EH (cell line): ENCODE measurements at regions not wholly inside any gene's neighbourhood (a gene's known extent, or its start where the extent isn't known, plus 50 kb on each side); places are given as distances from the start of the nearest gene placed in this dataset.

Experiments used
- DNase-seq: peaks from one replicate; pipeline ENCODE4 v3.0.0-alpha.2; 2015; ENCODE audit warnings: low read depth

DNA sequence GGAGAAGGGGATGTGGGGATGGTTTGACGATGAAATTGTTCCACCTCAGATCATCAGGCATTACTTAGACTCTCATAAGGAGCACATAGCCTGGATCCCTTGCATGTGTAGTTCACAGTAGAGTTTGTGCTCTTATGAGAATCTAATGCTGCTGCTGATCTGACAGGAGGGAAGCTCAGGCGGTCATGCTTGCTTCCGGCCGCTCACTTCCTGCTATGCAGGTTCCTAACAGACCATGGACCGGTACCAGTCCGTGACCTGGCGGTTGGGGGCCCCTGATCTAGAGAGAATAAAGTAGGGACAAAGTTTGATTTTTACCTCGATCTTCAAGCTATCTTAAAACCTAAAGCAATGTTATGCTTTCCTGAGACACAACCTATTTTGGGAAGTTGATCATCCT lies 373.8 kb upstream of the ARGLU1 start:
- DNase-seq, result no peak

DNA sequence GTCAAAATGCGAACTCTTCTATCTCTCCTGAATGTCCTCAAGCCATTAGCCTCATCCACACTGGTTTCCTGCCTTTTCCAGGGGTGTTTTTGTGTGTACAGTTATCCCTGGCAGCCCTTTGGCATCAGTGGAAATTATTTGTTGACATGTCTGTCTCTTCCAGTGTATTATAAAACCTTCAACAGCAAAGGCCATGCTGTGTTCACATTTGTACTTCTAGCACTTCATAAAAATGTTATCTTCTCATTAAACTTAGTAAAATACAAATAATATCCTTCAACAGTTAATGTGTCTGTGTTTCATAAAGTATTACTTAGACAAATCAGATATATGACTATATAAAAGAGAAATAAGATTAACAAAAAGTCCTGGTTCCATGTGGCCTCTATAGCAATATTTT lies 359.5 kb upstream of the ARGLU1 start:
- no peak for DNase-seq

DNA sequence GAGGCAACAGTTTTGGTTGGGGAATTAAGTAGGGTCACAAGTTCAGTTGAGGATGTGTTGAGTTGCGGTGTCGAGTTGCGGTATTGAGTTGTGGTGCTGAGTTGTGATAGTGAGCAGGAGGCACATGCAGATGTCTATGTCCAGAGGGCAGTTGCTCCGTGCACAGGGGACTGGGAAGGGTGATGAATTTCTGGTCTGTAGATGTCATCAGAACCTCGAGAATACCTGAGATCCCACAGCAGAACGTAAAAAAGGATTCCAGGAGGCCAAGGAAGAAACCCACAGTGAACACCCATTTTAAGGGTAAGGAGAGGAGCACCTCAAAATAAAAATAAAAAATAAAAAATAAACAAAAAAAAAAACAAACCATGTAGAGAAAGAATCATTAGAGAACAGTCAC lies 354.4 kb upstream of the ARGLU1 start:
- DNase-seq, result no peak

DNA sequence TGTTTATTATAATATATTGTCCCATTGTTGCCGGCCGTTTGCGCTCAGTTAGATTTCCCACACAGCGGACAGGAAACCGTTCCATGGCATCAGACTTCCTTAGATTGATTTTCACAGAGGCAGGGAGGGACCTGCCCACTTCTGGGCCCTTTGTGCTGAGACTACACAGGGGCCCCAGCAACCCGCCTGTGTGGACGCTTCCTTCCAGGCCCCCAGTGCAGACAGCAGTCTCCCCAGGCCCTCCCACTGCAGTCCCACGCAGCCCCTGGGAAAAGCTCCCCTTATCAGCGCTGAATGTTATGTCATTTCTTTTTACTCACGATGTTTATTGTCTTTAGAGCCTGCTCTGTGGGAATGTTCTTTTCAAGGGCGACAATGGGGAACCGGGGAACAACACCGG lies 351.7 kb upstream of the ARGLU1 start:
- DNase-seq, result no peak

DNA sequence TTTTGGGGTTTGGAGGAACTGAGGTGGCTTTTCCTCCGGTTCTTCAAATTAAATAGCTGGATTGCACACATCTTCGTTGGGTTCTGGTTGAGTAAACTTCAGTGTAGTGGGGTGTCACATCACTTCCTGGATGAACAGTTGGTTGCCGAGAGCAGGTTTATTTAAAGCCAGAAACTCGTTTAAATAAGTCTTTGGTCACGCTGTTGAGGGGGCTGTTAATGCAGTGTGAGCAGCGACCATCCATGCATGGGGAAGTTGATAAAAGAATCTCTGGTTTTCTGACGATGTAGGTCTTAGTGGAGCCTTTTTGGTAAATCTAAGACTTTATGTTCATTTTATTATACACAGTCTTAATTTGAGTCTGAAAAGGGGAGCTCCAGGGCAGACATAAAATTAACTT lies 351.2 kb upstream of the ARGLU1 start:
- no peak for DNase-seq

DNA sequence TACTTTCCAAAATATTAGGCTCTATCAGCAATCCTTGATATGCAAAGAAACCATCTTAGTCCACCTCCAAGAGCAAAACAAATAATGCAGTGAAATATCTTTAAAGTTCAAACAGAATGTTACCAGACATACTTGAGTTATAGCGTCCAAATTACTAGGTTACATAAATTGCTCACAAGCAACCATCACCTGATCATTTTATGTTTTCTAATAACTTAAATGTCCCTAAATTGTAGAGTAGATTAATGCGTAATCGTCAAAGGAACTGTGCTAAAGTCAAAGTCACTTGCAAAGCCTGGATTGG lies 350.6 kb upstream of the ARGLU1 start:
- DNase-seq, result no peak

DNA sequence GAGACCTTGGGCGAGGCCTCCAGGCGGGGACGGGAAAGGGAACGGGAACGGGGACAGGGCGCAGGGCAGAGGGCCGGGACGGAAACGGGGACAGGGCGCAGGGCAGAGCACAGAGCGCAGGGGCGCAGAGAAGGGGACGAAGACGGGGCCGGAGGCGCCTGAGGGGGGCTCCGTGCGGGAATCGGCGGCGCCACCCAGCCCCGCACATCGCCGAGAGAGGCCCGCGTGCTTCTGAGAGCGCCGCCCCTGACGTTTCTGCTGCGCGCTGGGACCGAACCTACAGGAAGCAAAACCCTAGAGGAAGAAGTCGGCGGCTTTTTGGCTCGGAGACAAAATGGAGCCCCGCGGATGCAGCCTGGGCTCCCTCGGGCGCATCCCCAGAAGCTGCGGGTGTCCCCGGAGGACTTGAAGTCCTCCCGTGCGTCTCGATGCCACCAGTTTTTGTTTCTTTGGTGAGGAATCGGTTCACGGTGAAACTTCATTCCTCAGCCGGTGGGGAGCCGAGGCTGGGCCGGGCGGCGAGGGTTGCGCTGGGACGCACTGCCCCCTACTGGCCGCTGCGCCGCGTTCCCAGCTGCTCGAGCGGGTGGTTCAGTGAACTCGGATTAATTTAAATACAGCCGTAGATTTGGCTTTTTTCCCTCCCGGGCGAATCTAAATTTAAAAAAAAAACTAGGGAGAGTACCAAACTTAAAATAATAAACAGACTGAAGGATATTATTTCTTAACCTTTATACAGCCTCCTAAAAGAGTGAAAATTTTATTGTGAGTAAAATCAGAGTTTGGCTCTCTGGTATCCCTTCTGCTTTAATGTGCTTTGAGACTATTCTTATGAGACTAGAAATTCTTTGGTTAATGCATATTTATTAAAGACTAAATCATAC lies 350.0 kb upstream of the ARGLU1 start:
- peak; percentile 67 for DNase-seq

DNA sequence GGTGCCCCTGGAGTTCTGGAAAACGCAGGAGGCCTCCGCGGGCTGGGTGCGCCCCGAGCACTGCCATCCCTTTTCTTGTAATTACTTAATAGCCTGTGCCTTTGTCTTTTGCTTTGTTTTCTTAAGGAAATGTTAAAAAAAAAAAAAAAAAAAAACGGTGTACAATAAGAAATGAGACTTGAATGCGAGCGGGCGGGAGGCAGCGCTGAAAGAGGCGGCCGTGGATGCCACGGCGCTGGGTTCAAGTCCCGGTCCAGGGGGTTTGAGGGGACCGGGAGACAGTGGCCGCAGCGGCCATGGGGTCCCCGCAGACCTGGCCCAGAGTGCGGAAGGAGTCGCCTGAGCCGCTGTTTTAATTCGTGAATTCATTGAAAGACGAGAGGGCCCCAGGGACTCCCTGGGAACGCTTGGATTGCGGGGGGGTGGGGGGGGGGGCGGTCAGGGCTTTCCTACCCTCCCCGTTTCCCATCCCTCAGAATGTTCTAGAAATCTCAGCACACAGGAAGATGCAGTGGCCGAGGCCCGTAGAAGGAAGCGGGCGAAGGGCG lies 349.2 kb upstream of the ARGLU1 start:
- DNase-seq, result no peak

DNA sequence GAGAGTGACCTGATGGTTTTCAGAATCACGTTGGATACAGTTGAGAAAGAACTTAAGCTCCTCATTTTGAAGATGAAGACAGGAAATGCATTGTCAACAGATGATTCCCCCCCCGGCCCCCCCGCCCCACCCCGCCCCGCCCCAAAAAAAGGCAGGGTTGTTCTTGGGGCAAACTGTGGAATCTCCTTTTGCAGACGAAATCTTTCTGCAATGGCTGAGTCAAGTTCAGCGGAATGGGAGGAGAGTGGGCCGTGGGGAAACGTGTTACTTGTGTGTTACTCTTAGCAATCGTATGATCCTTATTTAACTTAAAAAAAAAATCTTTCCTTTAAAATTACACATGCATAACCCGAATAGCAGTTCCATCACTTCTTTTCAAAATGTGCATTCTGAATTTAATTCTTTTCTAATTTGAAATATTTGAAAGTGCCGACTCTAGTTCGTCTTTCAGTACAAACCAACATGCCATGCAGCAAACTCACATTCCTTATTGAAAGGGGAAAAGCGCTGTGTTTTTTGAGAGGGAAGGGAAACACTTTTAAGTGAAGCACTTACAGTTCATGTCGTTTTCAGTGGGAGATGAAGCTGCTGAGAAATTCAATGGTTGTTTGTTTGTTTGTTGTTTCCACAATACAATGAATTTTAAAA lies 348.5 kb upstream of the ARGLU1 start:
- DNase-seq, result peak; percentile 26

DNA sequence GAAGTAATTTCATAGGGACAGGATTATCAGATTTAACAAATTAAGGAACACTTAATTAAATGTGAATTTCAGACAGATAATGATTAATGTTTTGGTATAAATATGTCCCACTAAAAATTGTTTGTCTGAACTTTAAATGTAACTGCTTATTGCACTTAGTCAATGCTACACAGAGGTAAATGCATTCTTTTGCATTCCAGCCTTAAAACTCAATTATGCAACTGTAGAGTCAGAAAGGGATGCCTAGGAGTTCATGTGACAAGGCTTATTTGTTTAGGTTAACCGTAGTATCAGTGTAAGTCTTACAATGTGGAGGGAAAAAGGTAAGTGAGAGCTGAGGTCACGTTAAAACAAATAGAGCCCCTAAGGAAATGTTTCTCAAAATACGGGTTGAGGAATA lies 347.2 kb upstream of the ARGLU1 start:
- DNase-seq, result no peak

DNA sequence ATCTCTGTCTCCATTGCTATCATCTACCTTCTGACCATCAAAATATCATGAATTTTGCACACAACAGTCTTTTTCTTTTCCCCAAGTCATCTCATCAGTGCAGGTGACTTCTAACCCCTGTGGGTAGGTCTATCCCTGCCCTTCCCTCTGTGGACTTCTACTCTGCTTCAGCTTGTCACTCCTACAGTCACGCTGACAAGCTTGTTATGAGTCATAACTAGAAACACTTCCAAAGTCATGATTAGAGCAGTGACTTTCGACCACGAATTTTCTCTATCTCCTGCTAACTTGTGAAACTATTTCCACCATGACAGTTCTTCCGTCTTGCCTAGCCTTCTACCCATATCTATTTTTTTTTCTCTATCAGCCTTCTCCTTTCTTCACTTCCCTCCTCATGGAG lies 343.7 kb upstream of the ARGLU1 start:
- DNase-seq, result no peak

DNA sequence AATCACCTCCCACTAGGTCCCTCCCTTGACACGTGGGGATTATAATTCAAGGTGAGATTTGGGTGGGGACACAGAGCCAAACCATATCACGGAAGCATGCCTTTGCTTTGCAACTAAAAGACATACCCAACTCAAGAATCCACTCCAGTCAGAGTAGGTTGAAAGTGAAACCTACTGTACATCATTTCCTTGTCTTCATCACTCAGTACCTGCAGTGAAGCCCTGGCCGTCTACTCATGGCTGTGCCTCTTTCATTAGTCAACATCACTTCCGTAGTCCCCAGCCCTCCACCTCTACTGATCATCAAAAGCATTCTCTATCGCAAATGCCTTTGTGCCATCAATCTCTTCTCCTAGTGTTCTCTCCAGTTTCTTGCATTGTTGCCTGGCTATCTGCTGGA lies 343.1 kb upstream of the ARGLU1 start:
- DNase-seq, result no peak

DNA sequence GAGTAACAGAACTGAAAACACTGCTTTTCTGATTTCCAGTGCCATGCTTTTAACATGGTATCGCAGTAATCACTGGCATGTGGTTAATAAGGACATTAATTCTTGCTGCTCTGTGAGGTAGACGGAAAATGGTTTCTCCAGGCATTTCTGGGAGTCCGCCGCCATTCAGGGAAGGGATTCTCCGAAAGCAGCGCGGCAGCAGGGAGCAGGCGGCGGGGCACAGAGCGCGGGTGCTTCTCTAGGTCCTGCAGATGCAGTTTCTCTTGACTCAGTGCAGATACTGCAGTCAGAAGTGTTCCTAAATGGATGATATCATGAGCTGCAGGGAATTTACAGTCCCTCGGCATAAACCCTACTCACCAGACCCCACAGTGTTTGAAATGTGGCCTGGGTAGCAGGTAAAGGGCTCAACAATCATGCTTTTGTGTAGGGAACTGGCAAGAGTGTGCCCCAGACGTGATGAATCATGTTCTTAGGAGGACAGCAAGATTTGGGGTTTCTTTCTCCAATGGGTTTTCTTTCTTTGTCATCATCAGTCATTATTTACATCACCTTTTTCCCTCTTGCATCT lies 338.6 kb upstream of the ARGLU1 start:
- no peak for DNase-seq

DNA sequence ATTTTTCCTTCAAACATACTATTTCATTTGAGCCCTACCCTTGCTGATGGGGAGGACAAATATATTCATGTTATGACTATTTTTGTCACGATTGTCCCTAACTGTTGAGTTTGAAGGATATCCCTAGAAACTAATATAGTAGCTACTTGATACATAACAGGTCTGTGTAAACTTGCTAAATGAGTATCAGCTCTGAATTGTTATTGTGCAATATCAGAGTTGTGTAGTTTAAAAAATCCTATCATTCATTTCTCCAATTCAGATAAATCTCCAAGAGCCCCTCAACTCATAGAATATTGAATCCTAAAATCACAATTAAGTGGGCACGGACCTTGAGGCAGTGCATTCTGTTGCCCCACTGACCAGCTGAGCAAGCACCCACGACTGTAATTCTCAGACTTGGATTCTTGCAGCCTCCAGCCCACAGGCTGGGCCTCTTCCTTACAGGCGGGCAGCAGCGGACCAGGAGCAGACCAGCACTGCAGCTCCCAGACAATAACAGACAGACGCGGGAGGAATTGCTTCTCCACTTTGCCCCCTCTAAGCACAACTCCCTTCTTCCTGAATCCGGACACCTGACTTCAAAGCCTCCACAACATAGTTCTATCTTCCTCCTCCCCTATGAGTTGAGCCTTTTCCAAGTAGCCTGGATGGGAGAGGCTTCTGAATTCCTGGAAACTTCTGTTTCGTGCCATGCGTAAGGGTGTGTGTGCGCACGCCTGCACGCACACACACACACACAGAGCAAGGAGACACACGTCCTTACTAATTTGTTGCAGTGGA lies 337.6 kb upstream of the ARGLU1 start:
- no peak for DNase-seq

DNA sequence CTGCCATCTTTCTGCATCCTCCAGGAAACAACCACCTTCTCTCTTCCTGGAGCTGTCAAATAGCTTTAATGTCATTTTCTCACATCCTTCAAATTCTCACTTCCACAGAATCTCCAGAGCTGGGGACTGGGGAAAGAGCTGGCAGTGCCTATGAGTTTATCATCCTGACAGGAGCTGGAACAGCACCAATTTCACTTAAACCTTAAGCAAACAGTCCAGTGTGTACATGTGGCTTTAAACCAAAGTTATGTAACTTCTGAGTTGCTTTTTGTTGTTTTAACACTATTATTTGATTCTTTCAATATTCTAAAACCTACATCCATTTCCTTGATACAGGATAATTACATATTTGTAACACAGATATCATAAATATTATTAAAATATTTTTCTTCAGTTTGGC lies 331.5 kb upstream of the ARGLU1 start:
- no peak for DNase-seq

DNA sequence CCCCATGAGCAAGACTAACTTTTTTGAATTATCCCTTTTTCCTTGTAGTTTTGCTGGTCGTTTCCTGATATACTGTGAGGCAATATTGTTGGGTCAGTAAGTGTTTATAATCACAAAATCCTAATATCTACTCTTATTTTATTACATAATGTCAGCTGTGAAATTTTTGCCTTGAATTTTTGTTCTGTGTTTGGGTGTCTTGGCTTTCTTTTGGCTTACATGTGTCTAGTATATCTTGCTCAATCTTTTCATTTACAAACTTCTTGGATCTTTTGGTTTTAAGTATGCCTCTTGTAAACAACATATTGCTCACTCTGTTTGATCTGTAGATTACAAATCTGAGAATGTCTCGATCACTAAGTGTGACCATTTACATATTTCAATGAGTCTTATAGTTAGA lies 330.3 kb upstream of the ARGLU1 start:
- no peak for DNase-seq

DNA sequence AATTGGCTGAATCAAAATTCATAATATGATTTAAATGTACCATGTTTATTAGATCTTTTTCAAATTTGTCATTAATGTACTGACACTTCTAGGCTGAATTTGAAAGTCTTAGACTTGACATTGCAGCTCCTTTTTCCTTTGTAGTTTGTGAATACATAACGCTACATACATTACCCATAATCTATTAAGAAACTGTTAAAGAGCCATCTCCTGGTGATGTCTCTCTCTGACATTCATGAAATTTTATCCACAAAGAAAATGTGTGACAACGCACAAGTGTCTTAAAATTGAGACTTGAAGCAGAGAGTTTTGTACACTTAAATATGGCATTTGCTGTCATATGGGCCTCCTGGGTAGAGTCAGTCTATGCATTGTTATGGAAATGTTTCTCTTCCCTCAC lies 320.2 kb upstream of the ARGLU1 start:
- DNase-seq, result no peak

DNA sequence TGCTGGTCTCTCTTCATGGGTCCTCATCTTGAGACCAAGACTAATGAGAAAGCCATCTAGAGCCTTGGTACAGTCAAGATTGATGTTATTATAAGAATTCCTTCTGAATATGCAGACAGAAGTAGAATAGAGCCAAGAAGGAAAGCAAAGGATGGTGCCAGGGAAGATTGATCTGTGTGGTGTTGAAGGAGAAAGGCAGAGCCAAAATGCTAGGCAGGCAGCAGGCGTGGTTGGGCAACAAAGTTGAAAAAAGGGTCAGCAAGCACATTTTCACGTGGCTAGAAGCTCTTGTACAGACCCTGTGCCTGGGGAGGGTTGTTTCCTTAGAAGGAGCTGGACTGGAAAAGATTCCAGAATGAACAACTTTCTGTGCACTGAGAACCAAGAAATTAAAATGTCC lies 319.7 kb upstream of the ARGLU1 start:
- no peak for DNase-seq

DNA sequence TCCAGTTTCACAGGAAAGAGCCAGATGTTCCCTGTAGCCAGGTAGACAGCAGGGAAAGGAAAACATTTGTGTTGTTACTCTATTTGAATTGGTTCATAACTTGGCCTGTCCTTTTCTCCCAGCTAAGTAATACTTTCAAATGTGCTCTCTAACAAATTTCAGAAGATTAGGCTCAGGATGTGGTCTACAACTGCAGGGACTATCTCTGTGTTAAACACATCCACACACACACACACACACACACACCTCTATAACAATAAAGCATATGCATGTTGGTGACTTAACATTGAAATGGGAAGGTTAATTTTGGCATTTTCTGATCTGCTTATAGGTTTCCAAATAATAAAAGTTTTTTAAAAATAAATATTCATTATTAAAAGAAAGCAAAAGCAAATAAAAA lies 316.0 kb upstream of the ARGLU1 start:
- DNase-seq, result no peak

DNA sequence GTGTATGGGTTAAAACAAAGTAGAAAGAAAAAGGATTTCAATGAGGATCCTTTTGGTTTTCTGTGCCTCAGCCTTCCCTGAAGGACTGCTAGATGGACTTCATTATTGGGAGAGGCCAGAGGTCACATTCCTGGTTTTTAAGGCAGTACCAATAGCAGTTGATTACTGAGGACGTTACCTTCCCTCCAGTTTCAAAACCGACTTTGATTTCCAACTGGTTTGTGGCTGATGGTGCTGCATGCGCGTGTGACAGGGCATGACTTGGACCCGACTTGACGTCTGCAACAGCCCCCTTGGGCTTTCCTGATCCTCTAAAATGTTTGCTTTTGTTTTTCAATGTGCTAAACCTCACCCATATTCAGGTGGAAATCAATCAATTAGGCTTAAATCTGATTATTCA lies 314.3 kb upstream of the ARGLU1 start:
- no peak for DNase-seq

DNA sequence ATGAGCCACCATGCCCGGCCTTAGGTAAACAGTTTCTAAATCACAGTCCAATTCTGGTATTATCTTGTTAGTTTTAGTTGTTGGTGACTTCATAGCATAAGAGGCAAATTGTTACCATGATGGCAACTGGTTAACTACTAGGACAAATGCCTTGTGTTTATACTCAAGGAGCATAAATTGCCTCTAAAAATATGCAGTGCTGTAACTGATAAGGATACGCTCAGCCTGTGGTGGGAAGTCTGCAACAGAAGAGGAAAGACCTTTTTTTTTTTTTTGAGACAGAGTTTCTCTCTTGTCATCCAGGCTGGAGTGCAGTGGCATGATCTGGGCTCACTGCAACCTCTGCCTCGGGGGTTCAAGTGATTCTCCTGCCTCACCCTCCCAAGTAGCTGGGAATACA lies 311.9 kb upstream of the ARGLU1 start:
- no peak for DNase-seq

DNA sequence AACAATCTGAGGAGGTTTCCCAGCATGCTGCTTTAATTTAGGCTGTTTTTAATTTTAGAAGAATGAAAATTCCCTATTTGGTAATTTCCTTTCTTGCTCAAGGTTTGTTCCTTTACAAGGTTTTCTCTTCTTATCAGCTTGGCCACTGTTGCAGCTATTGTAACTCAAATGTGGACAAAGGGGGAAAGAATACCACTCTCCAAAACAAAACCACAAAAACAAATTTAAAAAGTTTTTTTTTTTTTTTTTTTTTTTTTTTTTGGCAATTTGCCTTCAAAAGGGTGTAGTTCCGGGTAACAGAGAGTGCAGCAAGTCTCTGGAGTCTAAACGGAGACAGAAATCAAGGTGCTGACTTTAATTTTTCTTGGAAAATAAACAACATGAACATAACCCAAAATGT lies 306.4 kb upstream of the ARGLU1 start:
- DNase-seq, result no peak

DNA sequence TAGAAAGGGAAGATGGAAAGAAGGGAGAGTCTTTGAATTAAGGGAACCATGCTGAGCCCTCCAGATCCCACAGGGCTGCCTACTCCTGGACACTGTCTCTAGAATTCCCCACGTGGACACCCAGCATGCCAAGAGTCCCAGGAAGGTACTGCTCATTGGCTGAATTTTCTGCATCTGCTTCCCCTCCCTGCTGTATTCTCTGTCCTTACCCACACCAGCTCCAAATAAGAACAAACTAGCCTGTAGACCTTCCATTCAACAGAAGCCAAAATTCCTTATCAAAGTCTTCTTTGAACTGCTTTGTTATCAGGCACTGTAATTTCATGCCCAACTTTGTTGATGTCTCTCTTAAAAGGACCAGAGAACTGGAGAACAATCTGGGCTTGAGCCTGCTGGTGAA lies 305.9 kb upstream of the ARGLU1 start:
- no peak for DNase-seq
